Mucosa of rectum (tissue), 2 donors: ENCODE measurements at regions not wholly inside any gene's neighbourhood (a gene's known extent, or its start where the extent isn't known, plus 50 kb on each side); places are given as distances from the start of the nearest gene placed in this dataset.

ENCODE experiments used
- H3K27ac ChIP-seq, 2 donors: one replicate each; pipeline ENCODE4 v1.7.0; 2013; ENCODE audit warnings: inconsistent platforms in 2 of 2, low read depth in 2 of 2, low read length in 2 of 2
- H3K27me3 ChIP-seq, 2 donors: one replicate each; pipeline ENCODE4 v1.7.0; 2013; ENCODE audit warnings: low read length in 2 of 2; ENCODE audit not compliant: control insufficient read depth in 2 of 2, insufficient read depth in 2 of 2
- H3K36me3 ChIP-seq, 2 donors: one replicate each; pipeline ENCODE4 v1.7.0; 2013; ENCODE audit warnings: low read length in 2 of 2; ENCODE audit not compliant: control insufficient read depth in 2 of 2, insufficient read depth in 2 of 2
- H3K4me1 ChIP-seq, 2 donors: one replicate each; pipeline ENCODE4 v1.7.0; 2013; ENCODE audit warnings: low read length in 2 of 2, mild to moderate bottlenecking in 1 of 2; ENCODE audit not compliant: control insufficient read depth in 2 of 2, insufficient read depth in 2 of 2
- H3K4me3 ChIP-seq, 2 donors: one replicate each; pipeline ENCODE4 v1.7.0; 2013; ENCODE audit warnings: low read length in 2 of 2
- H3K9ac ChIP-seq, 2 donors: one replicate each; pipeline ENCODE4 v1.7.0; 2013; ENCODE audit warnings: low read length in 2 of 2, low read depth in 1 of 2, mild to moderate bottlenecking in 1 of 2
- H3K9me3 ChIP-seq, 2 donors: one replicate each; pipeline ENCODE4 v1.7.0; 2013; ENCODE audit warnings: low read length in 2 of 2; ENCODE audit not compliant: control insufficient read depth in 2 of 2
- donor health status: healthy.
- donor health status: Normal muscosa, but diverticular disease.

DNA sequence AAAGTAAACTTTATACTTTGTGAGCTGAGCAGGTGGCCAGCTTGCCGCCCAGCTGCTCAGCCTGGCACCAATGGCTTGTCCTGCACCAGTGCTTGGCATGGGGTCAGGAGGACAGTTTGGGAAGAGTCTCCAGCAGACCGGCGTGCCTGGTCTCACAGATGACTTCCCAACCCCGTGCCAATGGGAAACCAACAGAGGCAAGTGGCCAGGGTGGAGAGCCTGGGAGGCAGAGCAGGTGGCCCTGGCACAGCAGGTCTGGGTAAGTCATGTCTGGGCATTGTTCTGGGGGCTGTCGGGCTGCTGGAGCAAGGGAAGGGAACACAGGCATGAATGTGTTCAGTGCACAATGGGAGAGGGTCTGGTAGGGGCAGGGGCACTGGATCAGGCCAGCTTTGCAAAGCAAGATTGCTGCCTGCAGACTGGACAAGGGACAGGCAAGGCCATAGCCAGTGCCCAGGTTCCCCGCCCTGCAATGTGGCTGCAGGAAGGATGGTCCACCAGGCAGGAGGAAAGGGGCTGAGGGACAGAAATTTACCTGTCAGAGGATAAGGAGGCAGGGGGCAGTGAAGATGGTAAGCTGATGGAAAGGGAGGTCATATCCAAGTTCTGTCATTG is 76.2 kb upstream of the ALDH1B1 start:
- H3K9me3 ChIP-seq = no peaks in the 10 kb centered on the region
- no peak overlapping the region for H3K9ac ChIP-seq
- peaks cover 0 to 11% of the 10 kb centered on the region in 2 donors for H3K4me1 ChIP-seq
- no peaks in the 10 kb centered on the region for H3K27me3 ChIP-seq
- no peak overlapping the region for H3K4me3 ChIP-seq
- H3K36me3 ChIP-seq = no peaks in the 10 kb centered on the region
- H3K27ac ChIP-seq = no peak overlapping the region

DNA sequence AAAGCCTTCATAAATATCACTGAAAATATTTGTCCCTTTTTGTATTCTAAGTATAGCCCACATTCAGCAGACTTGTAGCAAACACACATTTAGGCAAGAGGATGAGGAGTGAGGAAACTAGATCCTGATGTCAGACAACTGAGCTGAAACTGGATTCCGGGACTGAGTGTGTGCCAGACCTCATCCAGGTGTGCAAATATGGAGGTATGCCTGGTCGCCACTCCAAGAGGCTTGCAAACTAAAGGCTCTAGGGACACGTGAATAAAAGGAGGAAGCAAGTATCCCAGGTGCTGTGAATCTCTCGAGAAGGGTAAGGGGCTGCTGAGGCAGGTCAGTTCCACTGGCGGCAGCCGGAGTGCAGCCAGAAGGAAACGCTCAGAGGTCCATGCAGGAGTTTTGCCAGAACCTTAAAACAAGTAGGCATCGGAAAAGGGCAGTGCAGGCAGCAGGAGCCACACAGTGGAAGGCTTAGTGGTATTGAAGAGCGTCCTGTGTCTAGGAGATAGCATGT is 77.4 kb upstream of the ALDH1B1 start:
- Histone ChIP-seq H3K9ac (no peak overlapping the region), H3K36me3 (no peaks in the 10 kb centered on the region), H3K9me3 (no peaks in the 10 kb centered on the region), H3K27ac (no peak overlapping the region), H3K4me1 (peaks cover 0 to 11% of the 10 kb centered on the region in 2 donors), H3K27me3 (no peaks in the 10 kb centered on the region), H3K4me3 (no peak overlapping the region)

GRCh38 chr9:38313421-38313820 is 79.1 kb upstream of the ALDH1B1 start:
- Histone ChIP-seq H3K27me3 (no peaks in the 10 kb centered on the region), H3K36me3 (no peaks in the 10 kb centered on the region), H3K4me3 (no peak overlapping the region), H3K9ac (no peak overlapping the region), H3K4me1 (no peaks in the 10 kb centered on the region), H3K27ac (no peak overlapping the region), H3K9me3 (no peaks in the 10 kb centered on the region)

DNA sequence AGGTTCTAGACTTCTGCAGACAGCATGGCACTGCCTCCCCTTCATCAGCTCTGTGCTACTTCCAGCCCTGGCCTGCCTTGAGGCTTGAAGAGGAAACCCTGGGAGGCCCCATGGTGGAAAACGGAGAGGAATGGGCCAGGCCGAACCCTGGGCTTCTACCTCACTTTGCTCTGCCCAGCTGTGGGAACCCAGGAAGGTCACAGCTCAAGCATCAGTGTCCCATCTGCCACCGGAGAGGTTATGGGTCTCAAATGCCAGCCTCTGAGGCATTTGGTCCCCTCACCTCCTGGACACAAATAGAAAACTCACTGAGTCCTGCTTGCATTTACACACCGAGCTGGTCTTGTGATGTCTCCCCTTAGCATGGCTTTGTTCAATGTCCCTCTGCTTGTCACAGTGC is 80.1 kb upstream of the ALDH1B1 start:
- Histone ChIP-seq H3K27me3 (no peaks in the 10 kb centered on the region), H3K9me3 (no peaks in the 10 kb centered on the region), H3K36me3 (no peaks in the 10 kb centered on the region), H3K4me3 (no peak overlapping the region), H3K27ac (no peak overlapping the region), H3K9ac (no peak overlapping the region), H3K4me1 (no peaks in the 10 kb centered on the region)

DNA sequence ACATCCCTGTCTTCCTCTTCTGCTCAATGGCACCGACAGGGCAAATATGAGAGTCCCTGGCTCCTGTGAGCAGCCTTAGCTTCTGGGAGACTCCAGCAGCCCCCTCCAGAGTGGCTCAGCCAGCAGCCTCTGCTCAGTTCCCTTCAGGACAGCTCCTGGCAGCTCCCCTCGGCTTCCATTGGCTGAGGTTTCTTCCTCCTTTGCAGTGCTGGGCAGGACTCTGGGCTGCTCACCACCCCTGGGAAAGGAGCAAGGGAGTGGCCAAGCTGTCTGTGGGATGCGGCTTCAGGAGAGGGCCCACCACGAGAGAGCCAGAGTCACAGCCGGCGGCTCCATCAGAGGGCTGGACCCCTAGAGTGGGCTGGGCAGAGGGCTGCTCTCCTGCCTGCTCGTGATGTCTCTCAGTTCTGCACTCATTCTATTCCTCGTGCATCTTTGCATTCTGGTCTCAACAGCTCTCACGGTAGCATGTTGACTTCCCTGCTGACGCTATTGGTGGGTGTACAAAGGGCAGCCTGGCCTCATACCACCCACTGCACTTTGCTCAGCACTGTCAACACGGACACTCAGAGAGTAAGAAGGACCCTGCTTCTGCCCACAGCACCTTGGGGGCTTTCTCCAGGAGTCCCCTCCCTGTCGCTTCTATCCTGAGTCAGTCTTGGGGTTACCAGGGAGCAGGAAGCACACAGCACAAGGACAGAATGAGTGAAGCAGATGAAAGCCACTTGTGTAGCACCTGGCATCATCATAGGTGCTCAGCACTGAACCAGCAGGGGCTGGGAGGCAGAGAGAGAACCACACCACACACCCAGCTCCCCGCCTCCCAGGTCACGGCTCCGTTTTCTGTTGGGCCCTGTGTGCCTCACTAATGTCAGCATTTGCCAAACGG is 80.9 kb upstream of the ALDH1B1 start:
- no peak overlapping the region for H3K4me3 ChIP-seq
- H3K27me3 ChIP-seq = no peaks in the 10 kb centered on the region
- no peaks in the 10 kb centered on the region for H3K9me3 ChIP-seq
- no peaks in the 10 kb centered on the region for H3K36me3 ChIP-seq
- H3K9ac ChIP-seq = no peak overlapping the region
- no peak overlapping the region for H3K27ac ChIP-seq
- no peaks in the 10 kb centered on the region for H3K4me1 ChIP-seq

GRCh38 chr9:38309324-38310195 is 82.9 kb upstream of the ALDH1B1 start:
- Histone ChIP-seq H3K27me3 (no peaks in the 10 kb centered on the region), H3K4me1 (no peaks in the 10 kb centered on the region), H3K9ac (no peak overlapping the region), H3K36me3 (no peaks in the 10 kb centered on the region), H3K4me3 (no peak overlapping the region), H3K27ac (no peak overlapping the region), H3K9me3 (no peaks in the 10 kb centered on the region)

GRCh38 chr9:38308136-38308535 is 84.4 kb upstream of the ALDH1B1 start:
- Histone ChIP-seq H3K4me3 (no peak overlapping the region), H3K27me3 (no peaks in the 10 kb centered on the region), H3K4me1 (no peaks in the 10 kb centered on the region), H3K36me3 (no peaks in the 10 kb centered on the region), H3K9ac (no peak overlapping the region), H3K27ac (no peak overlapping the region), H3K9me3 (no peaks in the 10 kb centered on the region)

- Histone ChIP-seq H3K9ac (no peak overlapping the region), H3K9me3 (no peaks in the 10 kb centered on the region), H3K27ac (no peak overlapping the region), H3K4me1 (no peaks in the 10 kb centered on the region), H3K36me3 (no peaks in the 10 kb centered on the region), H3K27me3 (no peaks in the 10 kb centered on the region), H3K4me3 (no peak overlapping the region)
These were observed 85.6 kb upstream of the ALDH1B1 start for GRCh38 chr9:38306899-38307298.

GRCh38 chr9:38305582-38305981 is 86.9 kb upstream of the ALDH1B1 start:
- Histone ChIP-seq H3K27me3 (no peaks in the 10 kb centered on the region), H3K4me1 (no peaks in the 10 kb centered on the region), H3K9me3 (no peaks in the 10 kb centered on the region), H3K27ac (no peak overlapping the region), H3K36me3 (no peaks in the 10 kb centered on the region), H3K4me3 (no peak overlapping the region), H3K9ac (no peak overlapping the region)
